GM10266 (cell line): ENCODE measurements at regions not wholly inside any gene's neighbourhood (a gene's known extent, or its start where the extent isn't known, plus 50 kb on each side); places are given as distances from the start of the nearest gene placed in this dataset.

ENCODE experiments used
- DNase-seq: peaks from one replicate; pipeline ENCODE4 v3.0.0; 2012; ENCODE audit errors: extremely low spot score
- TF ChIP-seq, protein P1 (sequence below): IDR thresholded peaks from 2 replicates; pipeline ENCODE4 v1.5.1; 2012; ENCODE audit warnings: mild to moderate bottlenecking, low read depth; ENCODE audit not compliant: control insufficient read depth, insufficient read depth; ENCODE audit errors: missing control alignments

DNA sequence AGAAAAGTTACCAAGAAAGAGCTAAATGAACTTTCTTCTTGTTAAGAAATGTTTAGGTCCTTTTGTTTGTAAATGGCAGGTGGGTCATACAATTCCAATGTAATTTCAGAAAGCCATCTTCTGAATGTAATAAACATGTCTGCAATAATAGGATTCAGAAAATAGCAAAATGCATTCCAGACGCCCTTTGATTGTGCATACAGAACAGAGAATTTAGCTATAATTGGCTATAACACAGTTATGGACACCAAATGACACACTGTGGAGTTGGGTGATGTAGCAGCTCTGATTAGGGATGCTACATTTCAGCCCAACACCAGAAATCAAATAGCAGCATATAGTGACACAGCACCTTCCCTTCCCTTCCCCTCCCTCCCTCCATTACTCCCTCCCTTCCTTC, 240.8 kb downstream of the SNX10 start:
- no peak for DNase-seq
- TF ChIP-seq, protein P1, sequence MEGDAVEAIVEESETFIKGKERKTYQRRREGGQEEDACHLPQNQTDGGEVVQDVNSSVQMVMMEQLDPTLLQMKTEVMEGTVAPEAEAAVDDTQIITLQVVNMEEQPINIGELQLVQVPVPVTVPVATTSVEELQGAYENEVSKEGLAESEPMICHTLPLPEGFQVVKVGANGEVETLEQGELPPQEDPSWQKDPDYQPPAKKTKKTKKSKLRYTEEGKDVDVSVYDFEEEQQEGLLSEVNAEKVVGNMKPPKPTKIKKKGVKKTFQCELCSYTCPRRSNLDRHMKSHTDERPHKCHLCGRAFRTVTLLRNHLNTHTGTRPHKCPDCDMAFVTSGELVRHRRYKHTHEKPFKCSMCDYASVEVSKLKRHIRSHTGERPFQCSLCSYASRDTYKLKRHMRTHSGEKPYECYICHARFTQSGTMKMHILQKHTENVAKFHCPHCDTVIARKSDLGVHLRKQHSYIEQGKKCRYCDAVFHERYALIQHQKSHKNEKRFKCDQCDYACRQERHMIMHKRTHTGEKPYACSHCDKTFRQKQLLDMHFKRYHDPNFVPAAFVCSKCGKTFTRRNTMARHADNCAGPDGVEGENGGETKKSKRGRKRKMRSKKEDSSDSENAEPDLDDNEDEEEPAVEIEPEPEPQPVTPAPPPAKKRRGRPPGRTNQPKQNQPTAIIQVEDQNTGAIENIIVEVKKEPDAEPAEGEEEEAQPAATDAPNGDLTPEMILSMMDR, result no peak

DNA sequence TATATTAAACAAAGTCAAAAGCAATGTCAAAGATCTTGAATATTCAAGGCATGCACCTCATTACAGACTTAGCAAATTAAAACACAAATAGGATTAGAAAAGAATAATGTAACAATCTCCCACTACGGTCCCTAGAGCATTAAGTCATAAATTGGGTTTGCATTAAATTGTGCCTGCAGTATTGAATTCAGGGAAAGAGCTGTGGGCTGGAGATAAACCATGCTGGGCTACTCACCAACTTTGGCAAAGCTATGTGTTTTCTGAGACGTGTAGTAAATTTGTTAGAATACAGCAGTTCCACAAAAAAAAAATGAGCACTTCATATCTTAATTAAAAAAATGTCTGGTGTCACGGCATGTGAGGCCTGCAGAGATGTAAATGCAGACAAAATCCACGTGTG, 241.6 kb downstream of the SNX10 start:
- no peak for DNase-seq
- TF ChIP-seq, protein P1, result no peak

DNA sequence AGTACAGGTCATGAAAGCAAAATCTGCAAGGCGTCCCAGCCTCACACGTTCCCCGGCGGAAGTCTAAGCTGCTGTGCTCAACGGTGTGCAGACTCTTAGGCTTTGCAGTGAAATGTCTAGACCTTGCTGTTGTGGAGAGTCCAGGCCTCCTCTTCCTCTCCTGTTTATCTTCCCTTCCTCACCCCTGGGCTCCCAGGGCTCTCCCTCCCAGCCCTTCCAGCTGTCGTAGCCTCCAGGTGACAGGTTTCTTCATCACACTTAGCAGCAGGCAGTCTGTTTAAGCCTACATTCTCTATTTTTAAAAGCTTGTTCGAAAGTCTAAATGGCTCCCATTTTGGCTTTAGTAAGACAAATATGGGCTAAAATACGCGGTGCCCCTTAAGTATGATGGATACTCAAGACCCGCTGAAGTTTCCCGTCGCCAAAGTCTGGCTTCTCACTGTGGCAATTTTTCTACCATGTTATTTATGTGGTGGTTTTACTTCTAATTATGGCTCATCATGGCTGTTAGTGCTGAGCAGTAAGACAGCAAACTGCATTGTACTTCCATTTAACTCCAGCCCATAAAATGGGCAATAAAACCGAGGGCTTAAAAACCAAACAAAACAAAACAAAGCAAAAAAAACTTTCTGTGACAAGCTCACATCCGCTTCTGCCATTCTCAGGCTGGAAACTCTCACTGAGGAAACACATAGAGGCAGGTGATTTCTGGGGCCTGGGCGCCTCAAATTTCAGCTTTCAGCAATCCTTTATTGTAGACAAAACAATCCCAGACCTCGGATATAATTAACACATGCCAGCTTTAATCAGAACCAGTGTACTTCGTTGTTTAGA, 243.2 kb downstream of the SNX10 start:
- no peak for DNase-seq
- TF ChIP-seq, protein P1, result no peak

DNA sequence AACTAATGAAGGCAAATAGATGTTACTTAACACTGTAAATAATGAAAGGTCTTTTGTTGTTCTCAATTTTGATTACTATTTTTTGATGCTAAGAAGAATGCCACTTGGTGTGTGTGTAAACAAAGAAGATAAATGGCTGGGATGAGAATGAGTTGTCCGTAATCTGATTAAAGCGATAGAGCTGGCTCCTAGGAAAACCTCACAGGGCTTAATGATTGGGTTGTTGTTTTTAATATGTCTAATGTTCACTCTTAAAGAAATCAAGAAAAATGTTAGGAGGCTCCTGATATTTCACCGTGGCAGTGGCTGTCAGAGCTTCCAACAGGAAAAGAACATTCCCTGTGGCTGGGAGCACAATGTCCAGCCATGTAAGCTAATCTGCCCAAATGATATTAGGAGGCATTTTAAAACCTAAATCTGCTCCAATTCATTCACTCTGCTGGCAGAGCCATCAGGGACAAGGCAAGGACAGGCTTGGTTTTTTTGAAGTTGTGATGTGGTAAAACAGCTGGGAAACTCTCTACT, 243.9 kb downstream of the SNX10 start:
- TF ChIP-seq, protein P1, result no peak
- no peak for DNase-seq

DNA sequence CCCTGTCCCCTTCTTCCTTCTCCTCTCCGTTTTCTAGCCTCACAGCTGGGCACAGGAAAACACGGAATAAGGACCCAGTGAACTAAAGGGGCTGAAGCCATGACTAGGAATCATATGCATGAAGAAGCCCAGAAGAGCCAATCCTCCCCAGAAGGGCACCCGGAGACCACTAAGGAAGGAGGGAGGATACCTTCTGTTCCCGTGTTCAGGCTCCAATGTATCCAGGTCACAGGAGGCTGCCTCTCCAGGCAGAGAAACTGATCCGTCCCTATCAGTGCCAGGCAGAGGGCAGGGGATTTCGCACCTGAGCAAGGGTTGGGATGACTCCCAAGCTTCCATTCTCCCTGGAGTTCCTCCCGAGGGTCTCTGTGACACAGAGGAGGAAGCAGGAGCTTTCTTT, 246.6 kb downstream of the SNX10 start:
- no peak for DNase-seq
- TF ChIP-seq, protein P1, result no peak

DNA sequence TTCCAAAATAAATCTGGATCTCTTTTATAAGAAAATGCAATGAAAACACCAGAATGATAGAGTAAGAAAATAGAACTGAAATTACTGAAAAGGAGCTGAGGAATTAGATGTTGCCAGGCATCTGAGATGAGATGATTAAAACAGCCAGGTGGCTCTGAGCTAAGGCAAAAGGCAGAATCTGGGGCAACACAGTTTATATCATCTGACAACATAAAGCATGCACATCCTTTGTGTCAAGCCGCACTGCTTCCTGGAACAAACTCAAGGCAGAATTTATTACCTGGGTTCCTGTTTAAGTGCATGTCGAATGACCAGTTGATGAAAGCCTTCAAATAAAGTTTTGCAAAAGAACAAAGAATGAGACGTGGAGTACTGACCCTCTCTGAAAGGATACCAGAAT, 247.0 kb downstream of the SNX10 start:
- TF ChIP-seq, protein P1, result no peak
- no peak for DNase-seq

DNA sequence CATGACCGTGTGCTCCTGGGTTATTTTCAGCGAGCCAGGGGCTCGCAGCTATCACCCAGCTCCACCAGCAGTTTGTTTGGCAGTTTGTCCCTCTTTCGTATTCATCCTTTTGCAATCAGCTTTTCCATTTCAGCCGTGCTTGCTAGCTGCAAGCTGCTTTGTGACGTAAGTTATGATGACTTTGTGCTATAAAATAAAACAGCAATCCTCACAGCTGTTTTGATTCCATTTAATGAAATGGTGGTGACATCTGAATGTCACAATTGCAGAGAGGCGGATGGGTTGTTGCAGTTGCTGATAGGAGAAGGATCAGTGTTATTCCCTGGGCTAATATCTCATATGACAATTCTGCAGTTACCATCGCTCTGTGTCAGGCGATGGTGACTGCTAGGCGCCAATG, 251.7 kb downstream of the SNX10 start:
- no peak for DNase-seq
- TF ChIP-seq, protein P1, result no peak
